K562 (cell line): ENCODE measurements at regions not wholly inside any gene's neighbourhood (a gene's known extent, or its start where the extent isn't known, plus 50 kb on each side); places are given as distances from the start of the nearest gene placed in this dataset.

Experiments used
- ATAC-seq: fragments of 200-7000 bp; cut with Tn5 transposase; 3 replicates; pipeline ENCODE4 v1.9.1; 2020; ENCODE audit warnings: moderate library complexity
- BruUV-seq: library from RNA; stranded (reverse); fragments of 400-500 nt; replicated peaks from 2 replicates; lab custom pipeline; 2021; lab: Mats Ljungman, UMichigan
- CTCF ChIA-PET: fragments of 300-600 bp; formaldehyde crosslinking; extraction: SDS; loops from one replicate; lab custom pipeline; 2021; ENCODE audit warnings: low intra/inter-chr PET ratio; lab: Yijun Ruan, JAX
- POLR2A ChIA-PET: fragments of 300-600, 350-650 bp; sonication (Branson Sonifier 250); formaldehyde crosslinking; extraction: SDS; loops from one replicate; lab custom pipeline; 2021; ENCODE audit warnings: antibody characterized with exemption, inconsistent platforms; lab: Yijun Ruan, JAX
- DNase-seq, 4 experiments: peaks; one replicate each; pipeline versions ENCODE4 v3.0.0 to v3.0.0-alpha.2; 2011 to 2018; ENCODE audit warnings: low spot score in 3 of 4, mixed read lengths in 3 of 4; ENCODE audit errors: extremely low read depth in 1 of 4
- FAIRE-seq: peaks from 2 replicates; lab custom pipeline; 2011; peaks lifted over from hg19 to GRCh38; lab: Jason Lieb, UNC
- H2AFZ ChIP-seq: 2 replicates; pipeline ENCODE4 v1.6.0; 2011; ENCODE audit warnings: low read depth, low read length, control low read depth, inconsistent platforms
- H3K27ac ChIP-seq: fragments of 200-600 bp; 3 replicates; pipeline ENCODE4 v1.8.0; 2011; ENCODE audit warnings: low read depth, mild to moderate bottlenecking, control low read depth, inconsistent platforms, low read length, moderate library complexity, mixed read lengths; ENCODE audit errors: extremely low read depth
- H3K27me3 ChIP-seq, 2 experiments: fragments of 300-600 bp in 1 of 2; 2 replicates in 1 of 2; 3 replicates in 1 of 2; pipeline versions ENCODE4 v1.6.0 to v1.8.0; 2011; ENCODE audit warnings: inconsistent platforms in 2 of 2, low read length in 2 of 2, mild to moderate bottlenecking in 1 of 2, mixed read lengths in 1 of 2, moderate library complexity in 1 of 2; ENCODE audit not compliant: control insufficient read depth in 2 of 2, insufficient read depth in 2 of 2
- H3K36me3 ChIP-seq: fragments of 300-600 bp; 3 replicates; pipeline ENCODE4 v1.8.0; 2011; ENCODE audit warnings: mild to moderate bottlenecking, low read length, inconsistent platforms; ENCODE audit not compliant: control insufficient read depth, insufficient read depth
- H3K4me1 ChIP-seq, 2 experiments: fragments of 200-600 bp in 1 of 2; replicated peaks in 1 of 2; 2 replicates in 1 of 2; 3 replicates in 1 of 2; pipeline versions ENCODE4 v1.5.1 to v1.8.0; 2011; ENCODE audit warnings: inconsistent platforms in 2 of 2, low read length in 2 of 2, mild to moderate bottlenecking in 1 of 2, mixed read lengths in 1 of 2, moderate library complexity in 1 of 2; ENCODE audit not compliant: control insufficient read depth in 2 of 2, insufficient read depth in 2 of 2
- H3K4me2 ChIP-seq: 2 replicates; pipeline ENCODE4 v1.6.1; 2011; ENCODE audit warnings: low read length, control low read depth, inconsistent platforms, mixed read lengths; ENCODE audit not compliant: insufficient read depth
- H3K4me3 ChIP-seq: fragments of 200-600 bp; sonication (generic), shearing (Covaris generic); 2 replicates; pipeline ENCODE4 v1.5.1; 2016; ENCODE audit warnings: control low read depth, inconsistent platforms
- H3K79me2 ChIP-seq: fragments of 200-600 bp; 3 replicates; pipeline ENCODE4 v1.8.0; 2011; ENCODE audit warnings: low read length, inconsistent platforms; ENCODE audit not compliant: control insufficient read depth, insufficient read depth
- H3K9ac ChIP-seq, 2 experiments: 2 replicates each; pipeline versions ENCODE4 v1.6.0 to v1.6.1; 2011; ENCODE audit warnings: low read depth in 2 of 2, low read length in 2 of 2, control low read depth in 1 of 2, inconsistent platforms in 1 of 2, mild to moderate bottlenecking in 1 of 2, mixed read lengths in 1 of 2; ENCODE audit not compliant: insufficient read depth in 1 of 2
- H3K9me1 ChIP-seq: one replicate; pipeline ENCODE4 v1.6.0; 2011; ENCODE audit warnings: inconsistent platforms, mild to moderate bottlenecking, low read length, moderate library complexity; ENCODE audit not compliant: control insufficient read depth, insufficient read depth
- H3K9me3 ChIP-seq: replicated peaks from 2 replicates; pipeline ENCODE4 v1.5.1; 2011; ENCODE audit warnings: low read depth, low read length, inconsistent platforms; ENCODE audit not compliant: control insufficient read depth, insufficient read depth
- H4K20me1 ChIP-seq: replicated peaks from 2 replicates; pipeline ENCODE4 v1.6.1; 2011; ENCODE audit warnings: low read length, inconsistent platforms, mixed read lengths; ENCODE audit not compliant: control insufficient read depth, insufficient read depth
- CBFA2T3 ChIP-seq: fragments of 450-650 bp; IDR thresholded peaks from 2 replicates; pipeline ENCODE4 v1.6.1; 2017
- CTCF ChIP-seq, 3 experiments: IDR thresholded peaks in 2 of 3; conservative IDR thresholded peaks in 1 of 3; 2 replicates each; pipeline ENCODE4 v1.5.1; 2011 to 2012; ENCODE audit warnings: low read length in 3 of 3, mild to moderate bottlenecking in 3 of 3, control low read depth in 2 of 3, improper control_type of control experiment in 1 of 3, inconsistent platforms in 1 of 3, low read depth in 1 of 3, mixed read lengths in 1 of 3, moderate library complexity in 1 of 3; ENCODE audit not compliant: insufficient read depth in 2 of 3
- EGR1 ChIP-seq: fragments of 450-650 bp; conservative IDR thresholded peaks from 2 replicates; pipeline ENCODE4 v1.6.1; 2017; ENCODE audit warnings: mild to moderate bottlenecking
- EP400 ChIP-seq: fragments of 450-650 bp; IDR thresholded peaks from 2 replicates; pipeline ENCODE4 v1.6.1; 2017; ENCODE audit warnings: antibody characterized with exemption, mild to moderate bottlenecking, moderate library complexity
- NFE2 ChIP-seq: IDR thresholded peaks from 2 replicates; pipeline ENCODE4 v1.6.1; 2014; ENCODE audit warnings: antibody characterized with exemption, low read depth
- SMARCC2 ChIP-seq: fragments of 450-650 bp; IDR thresholded peaks from 2 replicates; pipeline ENCODE4 v1.6.1; 2017; ENCODE audit warnings: antibody characterized with exemption, moderate library complexity, mild to moderate bottlenecking, low read depth
- WGBS: fragments of 100-300 bp; shearing (Covaris generic); methylation state at CpG from one replicate; pipeline ENCODE4 v1.1.6; 2016; ENCODE audit warnings: low coverage, mixed read lengths; ENCODE audit not compliant: insufficient coverage; ENCODE audit errors: missing lambda C conversion rate; 5-methylcytosine and 5-hydroxymethylcytosine counted together
- in situ Hi-C: fragments of 300-500 bp; cut with MboI; formaldehyde crosslinking; loops from 4 replicates; pipeline ENCODE4 v1.15.0; 2018; ENCODE audit warnings: inconsistent platforms, mixed read lengths
- intact Hi-C: fragments of 100-400 bp; cut with micrococcal nuclease; formaldehyde crosslinking; loops from 2 replicates; pipeline ENCODE4 v1.14.2; 2022

GRCh38 chr18:62445386-62445917, 77.4 kb upstream of the ZCCHC2 start:
- TF ChIP-seq CTCF (IDR thresholded peaks at IDR 0.05 in 2 of 3, conservative IDR thresholded peaks at IDR 0.05 in 1 of 3; ENCODE audit: insufficient read depth in 2 of 3, low read depth in 1 of 3, low read length in 3 of 3) (no peak), EP400 (no peak), CBFA2T3 (no peak), EGR1 (no peak), NFE2 (no peak), SMARCC2 (no peak)
- POLR2A ChIA-PET: interaction anchor here (0.9 kb wide), 1 partner anchor 8 kb away, joined by 5 read pairs; no protein-coding TSS in a partner anchor
- no peaks in the 10 kb centered on the region for H3K79me2 ChIP-seq
- peaks cover 2% of the 10 kb centered on the region; the same call in 1 of the 2 replicates for H3K9me3 ChIP-seq
- no peak overlapping the region for H2AFZ ChIP-seq
- H3K36me3 ChIP-seq: no peaks in the 10 kb centered on the region
- WGBS: 59% methylated on average over 3 of the region's 4 CpGs
- no peak overlapping the region for H3K4me2 ChIP-seq
- H3K9ac ChIP-seq: no peak overlapping the region
- FAIRE-seq (no peak), ATAC-seq (no peak), DNase-seq (no peak)
- no peaks in the 10 kb centered on the region for H3K27me3 ChIP-seq
- BruUV-seq: no TSS peak
- H4K20me1 ChIP-seq: no peaks in the 10 kb centered on the region
- H3K9me1 ChIP-seq: no peaks in the 10 kb centered on the region
- CTCF ChIA-PET: no interaction called here
- no peak overlapping the region for H3K4me3 ChIP-seq
- in situ Hi-C loops (no loop called here), intact Hi-C loops (no loop called here)
- peaks cover 0 to 9% of the 10 kb centered on the region in 2 experiments; a peak in 3 of 5 replicates for H3K4me1 ChIP-seq
- no peak overlapping the region for H3K27ac ChIP-seq
